Endometrium (tissue), 2 donors: ENCODE measurements at regions not wholly inside any gene's neighbourhood (a gene's known extent, or its start where the extent isn't known, plus 50 kb on each side); places are given as distances from the start of the nearest gene placed in this dataset.

Source experiments
- FAIRE-seq: peaks from 2 replicates; lab custom pipeline; 2012; peaks lifted over from hg19 to GRCh38; lab: Jason Lieb, UNC
- donor health status: control.
- donor health status: control.

DNA sequence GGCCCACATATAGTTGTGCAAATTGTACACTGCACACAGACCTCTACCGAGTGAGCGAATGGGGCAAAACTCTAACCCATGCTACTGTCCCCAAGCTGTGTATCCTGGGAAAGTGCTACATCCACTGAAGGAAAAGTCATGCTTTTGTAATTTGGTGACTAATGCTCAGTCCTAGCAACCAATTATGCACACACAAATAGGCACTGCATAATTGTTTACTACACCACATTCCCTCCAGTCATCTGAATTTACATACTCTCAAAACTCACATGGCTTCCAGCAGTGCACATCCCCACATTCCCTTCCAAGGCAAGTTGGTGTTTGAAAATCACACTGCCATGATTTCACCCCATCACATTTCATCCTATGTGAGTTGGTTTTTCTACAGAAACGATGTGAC lies 125.9 kb upstream of the OSMR start:
- no peak for FAIRE-seq

DNA sequence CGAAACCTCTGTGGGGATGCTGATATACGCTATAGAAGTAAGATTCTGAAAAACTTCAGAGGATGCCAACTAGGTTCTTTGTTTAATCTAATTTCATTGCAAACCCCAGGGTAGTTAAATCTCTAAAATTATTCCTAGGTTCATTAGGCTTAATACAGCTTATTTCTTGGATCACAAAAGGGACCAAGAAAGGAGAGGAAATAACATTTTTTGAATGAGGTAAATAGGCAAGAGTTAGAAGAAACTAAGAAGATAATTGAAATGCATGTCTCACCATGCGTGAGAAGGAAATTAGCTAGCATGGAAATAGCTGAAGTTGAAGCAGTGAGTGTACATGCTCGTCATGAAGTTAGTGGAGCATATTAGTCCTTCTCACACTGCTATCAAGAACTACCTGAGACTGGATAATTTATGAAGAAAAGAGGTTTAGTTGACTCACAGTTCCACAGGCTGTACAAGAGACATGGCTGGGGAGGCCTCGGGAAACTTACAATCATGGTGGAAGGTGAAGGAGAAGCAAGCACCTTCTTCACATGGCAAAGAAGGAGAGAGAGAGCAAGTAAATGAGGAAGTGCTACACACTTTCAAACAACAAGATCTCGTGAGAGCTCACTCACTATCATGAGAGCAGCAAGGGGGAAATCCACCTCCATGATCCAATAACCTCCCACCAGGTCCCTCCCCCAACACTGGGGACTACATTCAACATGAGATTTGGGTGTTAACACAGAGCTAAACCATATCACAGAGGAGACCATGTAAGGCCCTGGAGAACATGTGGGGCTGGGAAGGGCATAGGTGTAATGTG lies 125.1 kb upstream of the OSMR start:
- FAIRE-seq = no peak

DNA sequence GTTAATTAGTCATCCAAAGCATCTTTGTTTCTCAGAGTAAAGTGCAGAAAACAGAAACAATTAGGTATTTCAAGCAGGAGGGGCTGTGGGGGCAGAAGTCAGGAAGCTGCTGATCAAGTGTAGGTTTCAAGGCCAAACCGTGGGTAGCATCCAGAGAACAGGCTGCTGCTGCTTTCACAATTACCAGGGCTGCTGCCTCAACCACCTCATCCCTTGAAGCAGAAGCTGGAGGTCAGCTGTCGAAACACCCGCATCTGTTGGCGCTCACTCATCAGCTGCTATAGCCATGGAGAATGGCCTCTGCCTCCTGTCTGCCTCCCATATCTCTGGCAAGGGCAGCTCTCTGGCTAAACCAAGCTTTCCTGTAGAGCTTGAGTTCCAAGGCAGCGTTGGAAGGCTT lies 122.9 kb upstream of the OSMR start:
- no peak for FAIRE-seq

DNA sequence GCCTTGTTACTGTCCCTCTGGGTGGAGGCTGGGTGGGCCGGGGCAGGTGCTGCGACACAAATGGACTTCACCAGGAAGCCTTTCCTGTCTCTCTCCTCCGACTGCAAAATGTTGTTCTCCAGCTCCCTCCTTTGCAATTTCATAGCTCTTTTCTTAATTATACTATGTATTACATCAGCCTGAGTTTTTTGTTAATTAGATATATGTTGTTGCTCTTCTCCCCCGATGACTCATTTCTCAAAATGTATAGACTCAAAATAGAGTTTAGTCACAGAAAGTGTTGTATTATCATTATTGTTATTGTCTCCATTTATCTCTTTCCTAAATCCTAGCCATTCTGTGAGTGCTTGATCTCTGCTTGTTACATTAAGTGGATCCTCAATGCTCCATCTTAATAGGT lies 122.4 kb upstream of the OSMR start:
- no peak for FAIRE-seq

DNA sequence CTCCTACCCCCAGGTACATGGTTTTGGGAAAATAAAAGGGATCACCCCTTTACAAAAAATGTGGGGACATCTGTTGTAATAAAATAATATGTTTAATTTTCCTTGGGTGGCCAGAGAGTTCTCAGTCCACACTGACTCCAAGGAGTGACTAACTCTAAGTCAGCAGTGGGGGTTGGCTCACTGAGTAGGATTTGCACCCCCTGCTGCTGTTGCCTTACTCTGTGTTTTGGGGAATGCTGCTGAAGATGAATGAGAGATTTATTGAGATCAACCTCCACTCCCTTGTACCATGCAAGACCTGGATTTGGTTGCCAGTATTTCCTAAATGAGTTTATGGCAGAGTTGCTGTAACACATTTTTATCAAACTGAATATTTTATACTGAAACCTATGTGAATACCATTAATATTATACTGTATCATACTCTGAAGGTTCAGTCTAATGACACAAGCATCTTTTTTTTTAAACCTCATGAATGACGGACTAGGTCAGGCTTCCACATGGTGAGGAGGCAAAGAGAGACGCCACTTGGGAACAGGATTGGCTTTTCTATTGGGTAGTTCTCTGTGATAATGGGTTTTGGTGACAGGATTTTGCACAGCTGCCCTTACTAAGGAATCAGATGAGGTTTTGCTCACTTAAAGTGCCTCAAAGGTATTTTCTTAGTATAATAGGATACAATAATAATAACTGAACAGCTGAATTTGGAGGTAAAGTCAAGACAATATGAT lies 121.3 kb upstream of the OSMR start:
- FAIRE-seq = no peak

DNA sequence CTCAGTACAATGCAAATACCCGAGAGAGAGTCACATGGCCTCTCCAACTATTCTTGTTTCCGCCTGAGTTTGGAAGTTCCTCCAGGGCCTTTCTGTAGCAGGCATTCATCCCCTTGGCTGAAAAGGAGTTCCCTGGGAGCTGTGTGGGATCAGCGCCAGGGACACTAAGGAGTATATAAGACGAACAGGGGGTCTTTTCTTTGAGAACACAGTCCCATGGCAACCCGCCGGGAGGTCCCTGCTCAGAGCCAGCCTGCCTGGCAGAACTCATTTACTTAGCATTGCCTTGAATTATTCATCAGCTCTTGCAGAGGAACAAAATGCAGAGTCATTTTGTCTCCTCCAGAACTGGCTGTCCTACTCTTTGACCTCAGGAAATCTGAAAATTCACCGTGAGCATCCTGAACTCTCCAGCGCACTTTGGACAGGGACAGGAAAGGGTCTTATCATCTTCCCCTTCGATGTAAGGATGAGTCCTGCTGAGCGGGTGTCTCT lies 120.4 kb upstream of the OSMR start:
- FAIRE-seq = no peak

DNA sequence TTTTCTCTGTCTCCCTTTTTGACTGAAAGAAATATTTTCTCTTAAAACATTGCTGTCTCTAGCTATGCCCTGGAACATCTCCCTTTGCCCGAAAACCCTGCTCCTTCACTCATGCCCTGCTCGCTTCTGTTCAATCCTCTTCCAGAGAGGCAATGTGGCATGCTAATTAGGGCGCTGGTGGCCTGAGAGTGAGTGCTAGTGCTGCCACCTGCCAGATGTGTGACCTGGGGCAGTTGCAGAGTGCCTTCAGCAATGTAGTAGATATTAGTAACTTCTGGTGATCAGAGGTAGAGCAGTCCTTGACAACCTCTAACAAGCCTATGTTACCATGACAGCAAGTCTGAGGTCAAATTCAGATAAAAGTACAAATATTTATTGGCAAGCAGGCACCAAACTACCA lies 119.5 kb upstream of the OSMR start:
- no peak for FAIRE-seq

DNA sequence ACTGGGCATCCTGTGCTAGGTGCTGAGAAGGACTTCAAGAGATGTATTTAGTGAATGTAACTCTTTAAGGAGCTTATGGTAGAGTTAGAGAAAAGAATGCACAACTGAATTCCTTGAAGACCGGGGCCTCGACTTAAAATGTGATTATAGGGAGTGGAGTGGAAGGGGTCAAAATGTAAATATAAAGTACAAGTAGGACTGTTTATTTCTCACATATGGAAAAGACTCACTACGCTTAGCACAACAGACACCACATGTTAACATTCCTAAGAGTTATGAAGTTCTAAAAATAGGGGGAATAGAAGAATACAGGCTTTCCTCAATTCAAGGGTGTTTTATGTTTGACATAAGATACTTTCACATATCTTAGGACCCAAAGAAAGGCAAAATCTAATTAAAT lies 117.8 kb upstream of the OSMR start:
- no peak for FAIRE-seq

DNA sequence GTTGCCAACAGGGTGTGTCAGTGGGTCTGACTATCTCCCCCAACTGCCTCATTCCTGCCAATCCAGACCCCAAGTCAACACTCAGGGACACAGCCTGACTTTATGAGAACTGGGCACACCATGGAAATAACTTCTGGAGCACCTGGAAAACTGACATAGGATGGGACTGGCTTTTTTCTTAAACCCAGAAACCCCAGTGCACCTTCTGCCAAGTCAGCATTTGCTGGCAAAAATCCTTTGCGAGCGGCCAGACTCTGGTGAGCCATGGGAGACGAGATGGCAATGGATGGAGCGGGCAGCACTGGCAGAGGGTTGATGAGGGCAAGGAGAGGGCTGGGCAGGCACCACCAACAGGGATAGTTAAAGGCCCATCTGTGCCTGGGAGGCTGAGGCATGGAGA lies 114.4 kb upstream of the OSMR start:
- no peak for FAIRE-seq

DNA sequence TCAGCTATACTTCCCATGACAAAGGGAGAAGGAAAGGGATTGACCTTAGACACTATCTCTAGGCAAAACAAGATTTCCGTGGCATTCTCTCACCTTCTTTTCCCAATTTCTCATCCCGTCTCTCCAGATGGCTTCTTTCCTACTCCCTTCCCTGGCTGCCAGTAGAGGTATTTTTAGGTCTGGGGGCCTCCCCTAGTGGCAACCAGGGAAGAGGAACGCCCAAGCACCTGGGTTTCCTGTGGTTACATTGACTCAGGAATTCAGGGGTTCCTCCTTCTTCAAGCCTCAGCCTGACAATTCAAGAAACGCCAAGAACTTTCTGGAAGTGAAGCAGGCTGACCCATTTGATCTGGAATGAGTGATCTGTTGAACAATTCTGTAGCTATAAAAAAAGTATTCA lies 111.5 kb upstream of the OSMR start:
- no peak for FAIRE-seq

DNA sequence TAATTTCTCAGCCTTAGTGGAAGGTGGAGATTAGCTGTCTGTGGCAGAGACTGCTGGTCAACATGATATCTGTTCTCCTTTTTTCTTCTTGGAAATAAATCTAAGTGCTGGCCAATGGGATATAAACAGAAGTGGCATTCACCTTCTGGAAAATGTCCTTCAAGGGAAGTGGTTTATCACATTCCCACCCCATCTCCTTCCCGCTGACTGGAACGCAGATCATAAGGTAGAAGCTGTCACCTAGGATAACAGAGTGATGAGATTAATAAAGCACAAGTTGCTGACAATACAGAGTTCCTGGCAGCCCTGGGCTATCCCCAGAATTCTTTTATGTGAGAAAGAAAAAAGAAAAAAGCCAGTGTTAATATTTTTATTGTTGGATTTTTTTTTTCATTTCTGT lies 109.7 kb upstream of the OSMR start:
- no peak for FAIRE-seq

DNA sequence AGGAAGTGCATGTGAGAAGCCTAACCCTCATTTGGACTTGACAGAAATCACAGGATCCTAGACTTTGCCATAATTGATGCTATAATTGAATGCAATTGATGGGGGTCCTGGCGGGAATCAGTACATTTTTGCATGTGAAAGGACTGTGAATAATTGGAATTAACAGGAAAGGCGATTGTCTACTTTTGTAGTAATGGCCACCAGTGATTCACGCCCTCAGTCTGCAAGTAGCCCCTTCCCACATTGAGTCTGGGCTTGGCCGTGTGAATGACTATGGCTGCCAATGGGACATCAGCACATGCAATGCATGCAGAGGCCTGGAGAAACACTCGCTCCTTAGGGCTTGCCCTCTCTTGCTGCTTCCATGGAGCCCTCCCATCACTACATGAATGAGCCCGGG lies 107.8 kb upstream of the OSMR start:
- FAIRE-seq = no peak

DNA sequence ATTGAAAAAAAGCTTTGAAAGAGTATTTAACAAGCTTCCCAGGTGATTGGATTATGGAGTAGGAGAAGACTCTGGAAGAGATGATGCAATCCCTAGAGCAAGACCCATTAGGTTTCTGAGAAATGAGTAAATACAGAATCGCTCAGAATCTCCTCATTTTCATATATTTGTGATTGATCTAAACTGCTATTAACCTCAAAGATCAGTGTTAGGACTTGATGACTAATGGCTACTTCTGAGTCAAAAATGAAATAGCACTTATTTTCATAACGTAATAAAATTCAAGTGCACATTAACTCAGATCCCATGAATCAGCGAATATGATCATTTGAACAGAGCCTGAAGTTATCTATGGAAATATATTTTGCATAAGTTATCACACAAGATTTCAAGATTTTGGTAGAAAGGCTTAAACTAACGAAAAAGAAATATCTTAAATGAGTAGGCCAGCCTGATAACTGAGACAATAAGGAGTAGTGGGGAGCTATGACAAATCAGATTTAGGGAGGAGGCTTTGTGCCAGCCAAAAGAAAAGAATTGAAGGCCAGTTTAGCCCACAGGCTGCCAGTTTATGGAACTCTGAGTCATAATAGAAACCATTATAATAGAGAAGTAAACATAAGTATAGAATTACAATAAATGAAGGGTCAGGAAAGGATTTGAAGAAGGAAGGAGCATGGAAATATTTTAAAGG lies 106.7 kb upstream of the OSMR start:
- no peak for FAIRE-seq

DNA sequence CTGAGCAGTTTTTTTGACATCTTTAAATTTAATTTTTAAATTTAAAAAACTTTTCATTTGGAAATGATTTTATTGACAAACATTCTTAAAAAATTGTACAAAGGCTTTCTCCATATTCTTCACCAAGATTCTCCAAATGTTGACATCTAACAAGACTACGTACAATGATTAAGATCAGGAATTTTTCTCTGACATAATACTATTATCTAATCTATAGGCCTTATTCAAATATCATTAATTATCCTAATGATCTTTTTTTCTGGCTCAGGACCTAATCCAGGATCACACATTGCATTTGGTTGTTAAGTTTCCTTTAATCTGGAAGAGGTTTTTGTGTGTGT lies 106.1 kb upstream of the OSMR start:
- FAIRE-seq = no peak

DNA sequence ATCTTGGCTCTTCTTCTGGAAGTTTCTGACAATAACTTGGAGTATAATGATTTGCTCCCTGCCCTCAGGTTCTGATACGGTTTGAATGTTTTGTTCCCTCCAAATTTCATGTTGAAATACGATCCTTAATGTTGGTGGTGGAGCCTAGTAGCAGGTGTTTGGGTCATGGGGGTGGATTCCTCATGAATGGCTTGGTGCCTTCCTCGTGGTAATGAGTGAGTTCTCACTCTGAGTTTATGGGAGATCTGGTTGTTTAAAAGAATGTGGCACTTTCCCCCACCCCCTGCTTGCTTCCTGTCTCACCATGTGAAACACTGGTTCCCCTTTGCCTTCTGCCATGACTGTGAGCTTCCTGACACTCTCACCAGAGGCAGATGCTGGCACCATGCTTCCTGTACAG lies 103.0 kb upstream of the OSMR start:
- FAIRE-seq = no peak

DNA sequence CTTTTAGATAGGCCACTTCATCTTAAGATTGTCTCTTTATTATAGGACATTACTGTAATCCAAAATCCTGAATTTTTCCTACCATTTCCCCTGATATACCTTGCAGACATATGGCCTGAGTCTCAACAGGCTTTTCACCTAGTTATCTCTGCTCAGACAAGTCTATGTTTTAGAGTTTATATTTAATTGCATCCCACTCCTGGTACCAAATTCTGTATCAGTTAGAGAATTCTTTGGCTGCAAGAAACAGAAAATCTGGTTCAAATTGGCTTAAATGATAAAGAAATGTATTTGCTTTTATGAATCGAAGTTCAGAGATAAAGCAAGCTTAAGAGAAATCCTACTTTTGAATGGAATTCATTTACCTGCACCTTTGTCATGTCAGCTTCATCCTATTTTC lies 102.2 kb upstream of the OSMR start:
- FAIRE-seq = no peak

DNA sequence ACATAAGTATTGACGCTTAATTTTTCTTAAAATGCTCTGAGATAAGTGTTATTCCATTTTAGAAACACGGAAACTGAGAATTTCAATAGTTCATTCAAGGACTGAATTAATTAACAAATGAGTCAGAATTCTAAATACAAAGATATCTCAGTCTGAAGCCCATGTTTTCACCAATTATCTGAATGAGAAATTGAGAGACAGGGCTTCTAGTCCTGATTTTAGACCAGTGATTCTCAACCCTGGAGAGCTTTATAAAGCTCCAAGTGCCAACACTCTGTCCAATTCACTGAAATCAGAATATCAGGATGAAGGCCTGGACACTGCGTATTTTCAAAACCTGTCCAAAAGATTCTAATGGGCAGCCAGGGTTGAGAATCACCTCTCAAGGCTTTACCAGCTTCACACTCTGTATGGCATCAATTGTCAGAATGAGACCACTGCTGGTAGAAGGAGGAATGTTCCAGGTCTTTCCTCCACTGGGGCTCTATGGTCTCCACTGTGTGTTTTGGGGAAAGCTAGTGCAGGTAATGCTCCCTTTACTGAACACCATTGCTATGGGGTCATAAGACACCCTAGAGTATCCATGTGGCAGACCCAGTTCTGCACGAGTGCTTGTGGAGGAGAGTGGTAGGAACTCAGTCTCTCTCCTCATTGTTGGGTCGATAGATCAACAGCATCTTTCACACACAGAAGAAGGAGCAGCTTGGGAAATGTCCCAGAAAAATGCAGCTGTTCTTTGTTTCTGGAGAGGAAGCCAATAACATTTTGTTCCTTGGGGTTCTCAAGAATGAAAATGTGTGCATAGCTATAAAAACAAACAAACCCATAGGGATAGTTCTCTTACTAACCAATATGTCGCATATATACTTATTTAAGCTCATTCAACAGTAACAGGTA lies 99.7 kb upstream of the OSMR start:
- FAIRE-seq = no peak

DNA sequence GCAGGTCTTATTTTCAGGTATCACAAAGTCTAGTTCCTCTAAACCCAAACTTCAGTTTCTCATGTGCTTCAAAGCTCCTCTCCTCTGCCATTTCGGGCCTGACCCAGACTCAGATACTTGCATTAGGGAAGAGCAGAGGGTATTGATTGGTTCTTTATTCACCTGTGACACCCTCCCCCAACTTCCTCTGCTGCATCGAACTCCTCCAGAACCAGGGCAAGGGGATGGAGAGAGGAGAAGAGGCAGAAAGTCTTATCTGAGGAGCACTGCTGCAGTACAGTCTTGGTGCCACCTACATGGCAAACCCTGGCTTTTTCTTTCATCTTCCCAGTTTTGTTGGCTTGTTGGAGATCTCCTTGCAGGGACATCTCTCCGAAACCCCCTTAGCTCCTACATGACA lies 96.0 kb upstream of the OSMR start:
- FAIRE-seq = no peak

DNA sequence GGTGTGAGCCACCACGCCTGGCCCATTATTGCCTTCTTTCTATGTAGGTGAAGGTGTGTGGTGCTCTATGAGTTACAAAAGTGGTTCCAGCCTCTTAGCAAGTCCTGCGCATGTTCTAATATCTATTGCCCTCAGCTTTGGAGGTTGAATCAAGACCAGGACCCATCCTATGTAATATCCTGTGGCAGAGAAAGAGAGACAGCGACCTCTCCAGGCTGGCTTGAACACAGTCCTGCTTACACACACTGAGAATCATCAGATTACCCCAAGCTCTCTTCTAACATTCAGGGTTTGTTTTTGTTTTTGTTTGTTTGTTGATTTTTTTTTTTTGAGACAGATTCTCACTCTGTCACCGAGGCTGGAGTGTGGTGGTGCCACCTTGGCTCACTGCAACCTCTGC lies 94.7 kb upstream of the OSMR start:
- FAIRE-seq = no peak

DNA sequence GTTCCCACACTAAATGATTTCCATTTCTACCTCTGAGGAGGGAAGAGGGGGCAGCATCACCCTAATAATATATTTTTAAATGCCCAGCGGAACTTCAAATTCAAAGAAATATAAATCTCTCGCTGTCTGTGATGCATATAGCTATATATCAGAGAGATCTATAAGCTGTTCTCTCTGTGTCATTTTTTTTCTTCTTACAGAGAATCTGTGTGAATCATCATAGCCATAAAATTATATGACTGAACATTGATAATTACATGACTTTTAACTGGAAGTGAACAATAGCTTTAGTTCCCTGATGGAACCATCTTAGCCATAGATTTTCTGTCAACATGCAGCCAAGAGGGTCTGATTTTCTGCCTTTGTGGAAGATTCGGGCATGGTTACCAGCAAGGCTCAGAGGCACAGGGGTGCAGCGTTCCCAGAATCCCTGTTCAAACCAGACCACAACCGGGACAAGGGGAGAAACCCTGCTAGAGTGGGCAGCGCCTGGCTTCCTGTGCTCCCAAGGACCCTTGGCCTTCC lies 93.7 kb upstream of the OSMR start:
- no peak for FAIRE-seq

DNA sequence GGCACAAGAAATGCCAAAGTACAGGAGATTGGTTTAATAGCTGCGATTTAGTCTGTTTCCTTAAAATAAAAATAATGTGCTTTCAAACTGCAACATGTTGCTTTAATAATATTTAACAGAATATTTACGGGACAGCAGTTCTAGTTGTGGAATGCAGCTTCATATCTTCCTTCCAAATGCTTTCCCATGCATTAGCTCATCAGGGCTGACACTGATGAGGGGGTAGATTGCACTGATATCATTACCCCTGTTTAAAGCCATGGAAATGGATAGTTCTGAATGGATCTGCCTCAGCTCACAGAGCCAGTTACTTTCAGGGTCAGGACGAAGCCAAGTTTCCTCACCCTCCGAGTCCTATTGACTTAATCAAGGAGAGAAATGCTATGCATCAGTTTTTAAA lies 93.2 kb upstream of the OSMR start:
- no peak for FAIRE-seq

DNA sequence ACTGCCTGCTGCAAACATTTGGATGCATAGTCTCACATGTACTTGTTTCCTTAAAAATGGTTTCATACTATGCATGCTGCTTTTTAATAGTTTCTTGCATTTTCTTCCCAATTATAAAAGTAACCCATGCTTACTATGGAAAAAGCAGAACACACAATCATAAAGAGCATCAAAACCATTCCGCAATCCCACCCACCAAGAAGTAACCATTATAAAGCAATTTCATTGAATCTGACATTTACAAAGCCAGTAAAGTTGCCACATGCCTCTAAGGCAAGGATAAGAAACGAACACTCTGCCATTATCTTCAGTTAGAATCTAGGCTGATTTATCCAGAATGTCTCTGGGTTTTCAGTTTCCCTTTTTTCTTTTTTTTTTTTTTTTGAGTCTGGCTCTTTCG lies 92.7 kb upstream of the OSMR start:
- FAIRE-seq = no peak
